BLaER1 (cell line): ENCODE measurements at regions not wholly inside any gene's neighbourhood (a gene's known extent, or its start where the extent isn't known, plus 50 kb on each side); places are given as distances from the start of the nearest gene placed in this dataset.
A peak's percentile ranks its signal among the peaks of the same experiment; 100 is the strongest.
"Not testable (repeated sequence)": the region's sequence is repeated elsewhere in the genome, so short reads cannot be mapped to it uniquely, and the experiment has no call there.

Experiments
- H3K27ac ChIP-seq: shearing (Covaris generic); formaldehyde crosslinking; 2 replicates; pipeline ENCODE4 v1.8.1; 2022
- H3K27me3 ChIP-seq: shearing (Covaris generic); formaldehyde crosslinking; 2 replicates; pipeline ENCODE4 v1.8.1; 2022
- H3K36me3 ChIP-seq: shearing (Covaris generic); formaldehyde crosslinking; 2 replicates; pipeline ENCODE4 v1.8.1; 2022
- H3K4me1 ChIP-seq: shearing (Covaris generic); formaldehyde crosslinking; 2 replicates; pipeline ENCODE4 v1.8.1; 2022
- H3K4me2 ChIP-seq: shearing (Covaris generic); formaldehyde crosslinking; 2 replicates; pipeline ENCODE4 v1.8.1; 2022
- H3K4me3 ChIP-seq: shearing (Covaris generic); formaldehyde crosslinking; 2 replicates; pipeline ENCODE4 v1.8.1; 2022
- H3K9ac ChIP-seq: shearing (Covaris generic); formaldehyde crosslinking; 2 replicates; pipeline ENCODE4 v1.8.1; 2022
- H3K9me3 ChIP-seq: shearing (Covaris generic); formaldehyde crosslinking; 2 replicates; pipeline ENCODE4 v1.8.1; 2022
- H4K20me1 ChIP-seq: shearing (Covaris generic); formaldehyde crosslinking; 2 replicates; pipeline ENCODE4 v1.8.1; 2022
- Cebpa-rat ChIP-seq: shearing (Covaris generic); IDR thresholded peaks from 2 replicates; pipeline ENCODE4 v1.8.1; 2022

GRCh38 chr6:14384175-14384949, 266.8 kb downstream of the CD83 start:
- Histone ChIP-seq H3K27me3 (no peaks in the 10 kb centered on the region), H3K4me1 (peaks cover 28% of the 10 kb centered on the region), H4K20me1 (no peaks in the 10 kb centered on the region), H3K9ac (no peak overlapping the region), H3K4me3 (no peak overlapping the region), H3K9me3 (peaks cover 6% of the 10 kb centered on the region), H3K36me3 (no peaks in the 10 kb centered on the region), H3K27ac (no peak overlapping the region), H3K4me2 (no peak overlapping the region)
- no peak for TF ChIP-seq Cebpa-rat

GRCh38 chr6:14386263-14386662, 268.7 kb downstream of the CD83 start:
- no peak for TF ChIP-seq Cebpa-rat
- Histone ChIP-seq H3K9ac (no peak overlapping the region), H3K4me3 (no peak overlapping the region), H3K4me2 (no peak overlapping the region), H3K36me3 (no peaks in the 10 kb centered on the region), H3K9me3 (no peaks in the 10 kb centered on the region; the same call in 1 of the 2 replicates), H3K27ac (no peak overlapping the region), H3K27me3 (no peaks in the 10 kb centered on the region), H3K4me1 (peaks cover 28% of the 10 kb centered on the region), H4K20me1 (no peaks in the 10 kb centered on the region)

DNA sequence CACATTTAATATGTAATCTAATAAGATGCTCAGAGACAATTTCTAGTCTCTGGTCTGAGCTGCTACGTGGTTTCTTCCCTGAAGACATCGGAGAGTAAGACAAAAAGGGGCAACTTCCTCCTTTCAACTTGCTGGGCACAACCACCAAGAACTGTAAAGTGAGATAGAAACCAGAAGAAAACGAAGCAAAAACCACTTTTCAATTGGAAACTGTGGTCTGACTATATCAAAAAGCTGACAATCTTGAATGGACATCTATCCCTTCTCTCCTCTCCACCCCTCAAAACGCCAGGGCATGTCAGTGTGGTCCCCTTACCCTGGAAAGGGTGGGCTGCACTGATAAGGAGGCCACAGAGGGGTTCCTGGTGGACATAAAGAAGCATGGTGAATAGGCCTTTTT, 269.1 kb downstream of the CD83 start:
- Histone ChIP-seq H3K36me3 (no peaks in the 10 kb centered on the region), H3K27me3 (no peaks in the 10 kb centered on the region), H3K9ac (no peak overlapping the region), H3K27ac (no peak overlapping the region), H4K20me1 (no peaks in the 10 kb centered on the region), H3K4me2 (no peak overlapping the region), H3K4me1 (peaks cover 28% of the 10 kb centered on the region), H3K9me3 (no peaks in the 10 kb centered on the region; the same call in 1 of the 2 replicates), H3K4me3 (no peak overlapping the region)
- TF ChIP-seq Cebpa-rat: no peak

DNA sequence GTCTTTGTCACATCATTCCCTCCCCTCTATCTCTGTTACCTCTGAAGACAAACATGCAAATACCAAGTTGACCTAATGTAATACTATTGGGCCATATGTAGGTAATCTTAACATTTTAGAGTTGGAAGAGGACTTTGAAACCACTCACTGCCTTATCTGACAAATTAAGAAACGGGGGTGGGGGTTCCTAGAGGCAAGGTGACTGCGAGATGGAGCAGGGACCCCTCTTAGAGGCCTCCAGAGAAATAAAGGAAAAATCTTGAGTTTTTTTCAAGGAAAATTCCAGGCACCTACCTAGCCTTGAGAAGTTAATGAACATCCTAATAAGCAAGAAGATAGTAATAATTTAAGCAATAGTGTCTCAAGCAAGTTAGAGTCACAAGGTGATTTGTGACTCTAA, 270.8 kb downstream of the CD83 start:
- Histone ChIP-seq H3K27ac (no peak overlapping the region), H3K9ac (no peak overlapping the region), H4K20me1 (no peaks in the 10 kb centered on the region), H3K27me3 (no peaks in the 10 kb centered on the region), H3K4me3 (no peak overlapping the region), H3K4me1 (peaks cover 11% of the 10 kb centered on the region; the same call in 1 of the 2 replicates), H3K36me3 (no peaks in the 10 kb centered on the region), H3K9me3 (no peaks in the 10 kb centered on the region), H3K4me2 (no peak overlapping the region)
- TF ChIP-seq Cebpa-rat: no peak

- H3K4me2 ChIP-seq, H3K4me3 ChIP-seq, H4K20me1 ChIP-seq, H3K27me3 ChIP-seq, H3K9ac ChIP-seq, H3K9me3 ChIP-seq, H3K36me3 ChIP-seq, H3K27ac ChIP-seq: not testable (repeated sequence)
- H3K4me1 ChIP-seq: peaks cover 11% of the 10 kb centered on the region; the same call in 1 of the 2 replicates
These were observed 272.2 kb downstream of the CD83 start for GRCh38 chr6:14389776-14390175.

- Histone ChIP-seq H3K9ac (no peak overlapping the region), H3K4me3 (no peak overlapping the region), H3K36me3 (no peaks in the 10 kb centered on the region), H3K9me3 (no peaks in the 10 kb centered on the region), H3K27ac (no peak overlapping the region), H3K27me3 (no peaks in the 10 kb centered on the region), H3K4me1 (peaks cover 18% of the 10 kb centered on the region), H3K4me2 (no peak overlapping the region), H4K20me1 (no peaks in the 10 kb centered on the region)
- no peak for TF ChIP-seq Cebpa-rat
These were observed 273.2 kb downstream of the CD83 start for GRCh38 chr6:14390805-14391204.

DNA sequence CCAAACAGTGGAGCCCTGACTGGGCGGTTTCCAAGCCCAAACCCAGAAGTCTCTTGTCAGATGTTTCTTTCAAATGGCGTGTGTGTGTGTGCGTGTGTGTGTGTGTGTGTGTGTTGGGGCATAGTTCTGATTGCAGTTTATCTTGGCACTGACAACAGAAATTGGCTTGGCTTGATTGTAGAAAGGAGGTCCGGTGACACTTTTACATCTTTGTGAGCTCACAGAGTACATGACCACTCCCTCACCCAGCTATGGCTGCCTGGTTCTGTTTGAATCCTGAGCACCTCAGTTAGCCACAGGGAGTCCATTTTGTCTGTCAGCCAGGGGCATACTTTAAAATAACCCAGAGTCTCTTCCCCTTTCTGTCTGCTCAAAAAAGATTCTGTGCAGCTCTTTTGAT, 276.3 kb downstream of the CD83 start:
- Histone ChIP-seq H3K27me3 (no peaks in the 10 kb centered on the region), H3K27ac (0 out of 2 replicates have a peak overlapping the region, but pooled peaks have one; percentile 4), H3K4me3 (no peak overlapping the region), H3K4me1 (peaks cover 28% of the 10 kb centered on the region), H3K4me2 (no peak overlapping the region), H4K20me1 (no peaks in the 10 kb centered on the region), H3K9ac (no peak overlapping the region), H3K36me3 (no peaks in the 10 kb centered on the region), H3K9me3 (no peaks in the 10 kb centered on the region)
- TF ChIP-seq Cebpa-rat: no peak

DNA sequence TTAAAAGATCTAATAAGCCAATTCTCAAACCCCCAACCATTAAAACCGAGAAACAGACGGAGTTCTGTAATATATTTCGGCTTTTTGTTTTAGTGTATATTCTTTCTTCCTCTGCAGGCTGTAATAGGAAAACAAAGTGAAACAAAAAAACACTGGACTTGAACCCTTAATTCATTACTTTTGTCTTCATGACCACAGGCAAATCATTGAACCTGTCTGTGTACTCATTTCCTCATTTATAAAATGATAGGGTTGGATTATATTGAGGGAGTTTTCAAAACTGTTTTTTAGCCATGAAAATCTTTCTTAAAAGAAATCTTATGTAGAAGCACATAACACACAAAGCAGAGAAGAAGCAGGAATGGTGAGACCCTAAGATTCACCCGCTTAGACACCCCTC, 278.8 kb downstream of the CD83 start:
- Histone ChIP-seq H4K20me1 (no peaks in the 10 kb centered on the region), H3K4me3 (no peak overlapping the region), H3K27me3 (no peaks in the 10 kb centered on the region), H3K27ac (no peak overlapping the region), H3K9me3 (peaks cover 4% of the 10 kb centered on the region), H3K4me1 (peaks cover 28% of the 10 kb centered on the region), H3K4me2 (no peak overlapping the region), H3K9ac (no peak overlapping the region), H3K36me3 (0 out of 2 replicates have a peak, but pooled peaks cover 1% of the 10 kb centered on the region)
- no peak for TF ChIP-seq Cebpa-rat

DNA sequence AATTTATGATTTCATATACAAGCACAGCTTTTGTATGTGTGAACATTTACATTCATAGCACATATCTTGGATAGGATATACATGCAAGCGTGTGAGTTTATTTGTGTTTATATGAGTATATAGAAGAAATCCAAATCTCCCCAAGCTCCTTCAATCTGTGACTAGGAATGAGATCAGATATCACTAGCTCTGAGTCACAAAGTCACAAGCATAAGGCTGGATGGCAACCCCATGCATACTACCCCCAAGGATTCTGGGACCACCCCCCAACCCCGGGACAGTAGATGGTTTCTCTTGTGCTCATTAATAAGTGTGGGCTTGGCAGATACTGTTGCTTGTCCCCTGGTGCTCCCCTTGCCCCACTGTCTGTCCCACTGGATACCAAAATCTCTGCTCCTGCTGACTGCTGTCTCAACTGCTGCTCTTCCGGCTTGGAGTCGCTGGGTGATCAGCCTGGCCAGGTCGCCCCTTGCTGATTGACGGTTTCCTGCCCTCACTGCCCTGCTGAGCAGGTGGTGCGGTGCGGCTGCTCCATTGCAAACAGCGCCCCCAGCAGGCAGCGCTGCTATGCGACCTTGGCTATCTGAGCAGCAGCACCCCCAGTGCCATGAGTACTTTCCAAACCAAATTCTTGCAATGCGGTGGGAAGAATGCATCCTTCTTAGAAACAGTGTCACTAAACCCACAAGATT, 279.4 kb downstream of the CD83 start:
- no peaks in the 10 kb centered on the region for H4K20me1 ChIP-seq
- TF ChIP-seq Cebpa-rat: no peak
- H3K4me2 ChIP-seq: peak overlapping the region; percentile 65
- H3K4me3 ChIP-seq: no peak overlapping the region
- peaks cover 9% of the 10 kb centered on the region for H3K9me3 ChIP-seq
- H3K36me3 ChIP-seq: 0 out of 2 replicates have a peak, but pooled peaks cover 4% of the 10 kb centered on the region
- H3K27ac ChIP-seq: no peak overlapping the region
- peaks cover 28% of the 10 kb centered on the region for H3K4me1 ChIP-seq
- no peaks in the 10 kb centered on the region for H3K27me3 ChIP-seq
- H3K9ac ChIP-seq: no peak overlapping the region

DNA sequence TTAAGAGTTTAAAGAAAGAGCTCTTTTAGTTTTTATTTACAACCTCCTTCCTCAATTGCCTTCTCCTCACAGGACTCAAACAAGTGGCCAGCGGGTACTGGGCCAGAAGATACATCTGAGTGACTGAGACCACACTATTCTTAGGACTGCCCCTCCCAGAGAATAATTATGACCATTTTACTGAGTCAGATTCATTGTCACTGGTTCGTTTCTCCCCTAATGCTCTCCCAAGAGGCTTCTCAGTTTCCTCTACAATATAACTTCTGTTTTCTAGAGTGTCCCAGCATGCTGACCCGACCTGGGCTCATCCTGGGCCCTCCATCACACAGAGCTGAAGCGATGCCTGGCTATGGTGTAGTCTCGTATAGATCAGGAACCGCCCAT, 279.9 kb downstream of the CD83 start:
- Histone ChIP-seq H3K9ac (no peak overlapping the region), H3K4me2 (peak overlapping the region; percentile 65), H3K27me3 (no peaks in the 10 kb centered on the region), H3K4me3 (no peak overlapping the region), H3K9me3 (peaks cover 12% of the 10 kb centered on the region), H4K20me1 (no peaks in the 10 kb centered on the region), H3K4me1 (peaks cover 28% of the 10 kb centered on the region), H3K36me3 (0 out of 2 replicates have a peak, but pooled peaks cover 4% of the 10 kb centered on the region), H3K27ac (no peak overlapping the region)
- no peak for TF ChIP-seq Cebpa-rat
